HPDE6-E6E7 (cell line): ENCODE measurements at regions not wholly inside any gene's neighbourhood (a gene's known extent, or its start where the extent isn't known, plus 50 kb on each side); places are given as distances from the start of the nearest gene placed in this dataset.

Experiments used
- DNase-seq: peaks from one replicate; pipeline ENCODE4 v3.0.0; 2011; ENCODE audit warnings: missing footprints; ENCODE audit errors: extremely low spot score

DNA sequence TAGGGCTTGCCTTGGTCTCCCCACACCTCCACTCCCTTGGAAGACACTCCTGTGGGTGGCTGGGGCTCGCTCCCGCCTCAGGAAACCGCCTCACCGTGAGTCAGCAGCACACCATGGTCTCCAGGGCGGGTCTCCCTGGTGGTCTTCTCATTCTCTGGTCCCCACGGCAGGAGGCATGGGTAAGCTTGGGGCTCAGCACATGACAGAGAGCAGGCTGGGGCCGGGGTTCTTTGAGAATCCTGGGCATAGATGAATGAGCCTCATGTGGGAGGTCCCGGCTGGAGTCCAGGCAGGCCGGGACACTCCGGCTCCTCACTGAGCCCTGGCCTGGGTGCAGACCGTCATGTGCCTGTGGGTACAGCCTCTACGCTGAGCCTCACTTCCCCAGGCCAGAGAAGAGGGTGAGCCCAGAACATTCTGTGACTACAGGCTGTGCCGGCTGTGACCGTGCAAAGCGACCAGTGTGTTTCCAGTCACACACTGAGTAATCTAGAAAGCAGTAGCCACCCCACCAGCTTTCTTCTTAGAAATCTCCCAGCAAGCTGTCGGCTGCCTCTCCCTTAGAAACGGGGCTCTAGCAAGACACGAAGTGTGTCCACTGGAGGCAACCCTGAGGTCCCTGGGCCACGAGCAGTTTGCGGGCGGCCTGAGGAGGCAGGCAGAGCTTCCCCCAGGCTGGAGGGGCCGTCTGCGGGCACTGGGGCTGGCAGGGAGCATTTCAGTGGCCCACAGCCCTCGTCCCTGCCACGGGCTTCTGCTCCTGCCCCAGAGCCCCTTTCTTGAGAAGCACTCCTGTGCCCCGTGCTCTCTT is 93.1 kb downstream of the RHOB start:
- DNase-seq: no peak

DNA sequence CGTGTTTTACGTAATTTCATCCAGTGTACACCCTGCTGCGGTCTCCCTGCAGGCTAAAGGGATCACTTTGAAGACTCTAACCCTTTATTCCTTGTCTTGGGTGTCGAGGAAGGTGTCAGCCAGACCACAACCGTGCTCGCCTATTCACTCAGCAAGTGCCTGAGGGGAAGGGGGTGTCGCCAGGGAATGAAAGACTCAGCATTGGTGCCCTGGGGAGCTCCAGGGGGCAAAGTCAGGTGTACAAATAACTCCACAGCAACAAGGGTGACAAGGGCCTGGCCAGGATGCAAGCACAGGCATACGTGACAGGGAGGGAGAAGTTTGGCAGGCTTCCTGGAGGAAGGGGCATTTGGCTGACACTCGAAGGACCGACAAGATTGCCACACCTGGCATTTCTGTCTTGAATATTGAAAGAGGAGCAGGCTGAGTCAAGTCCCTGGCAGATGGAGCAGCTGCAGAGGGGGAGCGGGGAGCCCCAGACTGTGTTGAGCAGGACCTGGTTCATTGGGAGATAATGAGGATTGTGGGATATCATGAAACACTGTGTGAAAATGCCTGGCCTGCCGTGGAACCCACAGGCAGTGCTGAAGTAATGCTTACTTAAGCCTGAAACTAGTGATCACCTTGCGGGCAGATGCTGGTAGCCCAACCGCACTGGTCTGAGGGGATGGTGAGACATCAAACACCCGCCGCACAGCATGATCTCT is 93.9 kb downstream of the RHOB start:
- DNase-seq: no peak

DNA sequence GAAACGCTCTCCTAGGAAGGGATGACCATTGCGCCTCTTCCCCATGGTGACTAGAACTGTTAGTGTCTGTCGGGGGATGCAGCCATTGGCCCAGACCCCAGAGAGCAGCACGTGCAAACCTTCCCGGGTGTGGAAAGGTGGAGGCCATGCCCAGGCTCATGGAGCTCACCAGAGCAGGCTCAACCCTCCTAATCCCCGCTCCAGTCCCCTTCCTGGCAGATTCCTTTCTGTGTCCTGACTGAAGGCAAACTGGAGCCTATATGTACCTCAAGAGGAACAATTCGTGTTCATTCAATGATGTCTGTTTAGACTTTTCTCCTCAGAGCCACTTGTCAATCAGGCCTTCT is 94.4 kb downstream of the RHOB start:
- no peak for DNase-seq

DNA sequence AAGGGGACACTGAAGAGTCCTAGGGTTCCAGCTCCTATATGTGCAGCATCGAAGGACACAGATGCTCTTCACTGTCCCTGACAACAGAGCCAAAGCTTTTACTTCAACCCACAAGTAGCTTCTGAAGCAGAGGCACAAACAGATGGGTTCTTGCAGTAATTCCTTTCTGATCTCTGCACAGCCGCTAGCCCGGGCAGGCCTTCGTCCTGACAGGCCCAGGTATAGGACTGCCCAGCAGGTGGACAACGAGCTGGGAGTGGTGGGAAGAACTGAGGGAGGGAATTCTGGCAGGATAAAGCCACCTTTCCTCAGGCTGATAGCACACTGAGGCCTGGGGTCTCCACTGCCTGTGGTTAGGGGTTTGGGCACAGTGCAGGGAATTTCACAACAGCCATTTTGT is 94.8 kb downstream of the RHOB start:
- no peak for DNase-seq

DNA sequence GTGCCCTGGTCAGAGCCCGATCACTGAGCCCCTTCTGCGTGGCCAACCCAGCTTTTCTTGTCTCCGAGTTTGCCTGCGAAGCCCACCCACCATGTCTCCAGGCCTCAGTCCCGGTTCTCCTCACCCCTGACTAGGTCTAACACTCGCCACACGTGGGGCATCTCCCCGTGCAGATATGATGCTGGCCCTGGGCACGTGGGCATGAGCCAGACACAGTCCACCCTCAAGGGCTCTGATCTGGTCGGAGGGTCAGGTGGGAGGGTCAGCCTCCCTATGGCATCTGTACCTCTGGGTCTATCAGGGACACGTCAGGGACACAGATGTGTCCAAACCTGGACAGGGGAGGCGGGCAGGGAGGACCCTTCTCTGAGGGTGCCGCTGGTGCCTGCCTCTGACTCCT is 95.4 kb downstream of the RHOB start:
- no peak for DNase-seq

DNA sequence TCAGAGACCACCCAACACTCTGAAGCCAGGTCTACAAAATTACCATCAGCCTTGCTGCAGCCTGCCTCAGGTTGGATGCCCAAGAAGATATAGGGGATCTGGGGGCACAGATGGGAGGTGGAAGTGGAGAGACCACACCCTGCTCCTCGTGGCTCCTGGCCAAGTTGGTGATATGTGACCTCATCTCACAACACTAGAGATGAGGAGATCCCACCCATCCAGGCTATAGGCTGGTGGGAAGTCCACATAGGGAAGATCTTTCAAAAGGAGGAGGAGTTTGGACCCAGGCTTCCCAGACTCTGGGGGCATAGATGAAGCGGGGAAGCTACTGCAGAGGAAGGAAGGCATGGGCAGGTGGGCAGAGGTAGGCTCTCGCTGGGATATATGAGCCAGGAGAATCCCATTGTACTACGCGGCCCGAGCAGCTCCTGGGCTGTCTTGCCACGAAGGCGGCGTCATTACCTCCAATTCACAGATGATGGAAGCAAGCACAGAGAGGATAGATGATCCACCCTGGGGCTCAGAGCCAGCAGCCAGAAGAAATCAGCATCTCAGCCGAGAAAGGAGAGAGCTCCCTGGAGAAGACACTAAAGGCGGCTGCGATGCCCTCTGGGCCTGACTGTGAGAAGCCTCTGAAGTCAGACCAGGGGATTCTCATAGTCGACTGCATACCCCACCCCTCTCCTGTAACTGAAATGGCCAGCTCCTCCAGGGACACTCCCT is 96.0 kb downstream of the RHOB start:
- DNase-seq: no peak

DNA sequence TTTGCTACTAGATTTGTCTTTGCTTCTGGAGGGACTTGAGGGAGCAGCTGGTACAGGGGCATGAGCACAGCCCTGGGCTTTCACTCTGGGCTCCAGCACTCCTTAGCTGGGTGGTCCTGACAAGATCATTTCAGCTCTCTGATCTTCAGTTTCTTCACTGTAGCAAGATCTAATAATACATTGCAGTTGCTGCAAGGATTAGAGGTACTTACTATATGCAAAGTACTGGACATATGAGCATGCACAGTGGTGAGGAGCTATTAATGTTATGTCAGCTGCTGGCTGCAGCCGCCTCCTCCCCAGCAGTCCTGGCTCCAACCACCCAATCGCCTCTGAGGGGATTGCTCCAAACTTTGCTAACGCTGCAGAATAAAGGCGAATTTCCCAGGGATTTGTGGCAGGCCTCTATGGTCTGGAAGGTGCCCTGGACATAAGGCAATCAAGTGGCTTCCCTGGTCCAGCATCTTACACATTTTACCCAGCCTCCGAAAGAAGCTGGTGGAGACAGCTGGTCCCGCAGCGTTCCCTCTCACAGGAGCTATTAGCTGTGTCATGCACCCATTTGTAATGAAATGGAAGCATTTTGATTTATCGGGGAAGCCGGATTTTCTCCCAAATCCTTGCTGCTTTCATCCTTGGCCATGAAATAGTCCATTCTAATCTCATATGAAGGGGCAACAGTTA is 96.7 kb downstream of the RHOB start:
- DNase-seq: no peak

DNA sequence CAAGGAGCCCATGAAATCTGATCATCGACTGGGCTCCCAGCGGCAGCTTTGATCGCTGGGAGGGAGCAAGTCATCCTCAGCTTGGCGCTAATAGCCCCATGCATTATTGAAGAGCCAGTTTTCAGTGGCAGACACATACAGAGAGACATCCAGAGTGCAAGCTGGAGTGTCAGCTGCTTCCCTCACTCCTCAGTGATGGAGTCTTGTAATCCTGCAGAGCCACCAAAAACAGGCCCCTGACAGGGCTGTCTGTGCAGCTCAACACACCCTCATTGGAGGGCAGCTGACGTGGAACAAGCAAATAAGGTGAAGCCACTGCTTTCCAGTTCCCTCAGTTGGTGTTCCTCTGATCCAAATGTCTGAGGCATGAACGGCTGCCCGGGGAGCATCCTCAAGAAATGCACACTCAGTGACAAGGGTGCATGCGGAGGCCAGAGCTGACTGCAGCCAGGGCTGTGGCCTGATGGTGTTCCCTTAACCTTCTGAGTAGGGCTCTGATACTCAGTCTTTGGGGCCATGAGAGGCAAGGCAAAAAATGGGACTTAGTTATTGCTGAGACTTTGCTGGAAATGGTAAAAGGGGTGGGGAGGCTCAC is 97.4 kb downstream of the RHOB start:
- no peak for DNase-seq

DNA sequence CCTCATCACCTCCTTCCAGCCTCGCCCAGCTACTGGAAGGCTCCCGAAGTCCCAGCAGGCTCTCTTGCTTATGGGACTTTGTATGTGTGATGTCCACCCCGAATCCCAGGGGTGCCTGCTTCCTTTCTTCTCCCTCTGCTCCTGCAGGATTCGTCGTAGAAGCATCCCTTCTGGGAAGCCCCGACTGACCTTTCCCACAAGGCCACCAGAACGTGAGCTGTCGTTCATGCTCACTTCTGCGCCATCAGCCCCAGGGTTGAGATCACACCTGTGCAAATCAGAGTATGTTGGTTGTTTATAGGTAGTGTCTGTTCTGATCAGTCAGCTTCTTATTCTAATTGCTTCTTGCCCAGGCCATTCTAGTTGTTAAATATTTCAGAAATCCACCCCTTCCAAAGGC is 101.8 kb downstream of the HS1BP3 start:
- no peak for DNase-seq

DNA sequence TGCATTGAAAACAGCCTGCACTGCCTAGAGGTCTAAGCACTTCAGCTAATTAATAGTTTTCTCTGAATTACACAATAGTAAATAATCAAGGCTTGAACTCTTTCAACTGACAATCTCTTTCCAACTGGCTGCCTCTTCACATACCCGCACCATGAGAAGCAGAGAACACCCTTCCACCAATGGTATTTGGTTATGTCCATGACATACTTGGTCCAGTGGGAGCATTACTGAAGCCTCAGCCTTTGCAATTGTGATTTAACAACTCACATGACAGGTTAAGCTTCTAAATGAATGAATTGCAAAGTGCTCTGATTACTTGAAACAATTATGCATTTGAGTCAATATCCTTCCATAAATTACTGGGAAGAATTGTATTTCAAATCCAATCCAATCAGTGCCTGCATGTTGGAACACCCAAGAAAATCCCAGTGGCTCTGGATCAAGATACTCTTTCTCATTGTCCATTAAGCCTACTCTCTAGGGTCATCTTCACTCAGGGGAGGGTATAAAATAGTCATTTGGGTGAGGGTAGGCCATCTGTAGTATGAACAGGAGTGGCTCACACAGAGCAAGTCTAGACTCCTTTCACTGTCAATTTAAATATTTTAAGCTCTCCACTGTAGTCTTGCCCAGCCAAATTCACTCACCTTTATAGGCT is 101.1 kb downstream of the HS1BP3 start:
- DNase-seq: no peak

DNA sequence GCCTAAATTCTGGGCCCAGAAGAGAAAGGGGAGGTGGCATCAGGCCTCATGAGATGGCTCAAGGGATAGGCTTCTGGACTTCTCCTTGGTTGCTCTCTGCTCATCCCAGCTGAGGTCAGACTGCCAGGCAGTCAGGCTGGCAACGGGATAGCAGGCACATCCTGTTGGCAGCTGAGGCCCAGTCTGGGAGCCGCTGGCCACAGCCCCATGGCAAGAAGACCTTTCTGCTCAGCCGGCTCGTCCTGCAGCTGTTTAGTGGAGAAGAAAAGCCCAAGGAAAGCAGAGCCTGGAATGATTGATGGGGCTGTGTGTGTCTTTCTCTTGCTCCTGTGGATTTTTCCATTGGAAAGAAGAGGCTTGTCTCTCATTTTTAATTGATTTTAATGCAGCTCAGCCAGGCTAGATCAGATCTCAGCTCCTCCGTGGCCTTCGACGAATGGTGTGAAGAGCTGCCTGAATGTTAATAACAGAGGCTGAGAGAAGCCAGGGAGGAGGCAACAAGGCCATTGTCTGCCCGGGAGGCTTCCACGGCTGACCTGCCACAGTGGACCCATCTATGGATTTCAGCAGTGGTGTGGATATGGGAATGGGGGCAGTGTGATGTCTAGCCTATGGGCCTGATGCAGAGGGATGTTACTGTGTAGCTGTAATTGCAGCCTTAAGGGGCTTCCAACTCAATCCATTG is 99.5 kb downstream of the HS1BP3 start:
- DNase-seq: no peak

DNA sequence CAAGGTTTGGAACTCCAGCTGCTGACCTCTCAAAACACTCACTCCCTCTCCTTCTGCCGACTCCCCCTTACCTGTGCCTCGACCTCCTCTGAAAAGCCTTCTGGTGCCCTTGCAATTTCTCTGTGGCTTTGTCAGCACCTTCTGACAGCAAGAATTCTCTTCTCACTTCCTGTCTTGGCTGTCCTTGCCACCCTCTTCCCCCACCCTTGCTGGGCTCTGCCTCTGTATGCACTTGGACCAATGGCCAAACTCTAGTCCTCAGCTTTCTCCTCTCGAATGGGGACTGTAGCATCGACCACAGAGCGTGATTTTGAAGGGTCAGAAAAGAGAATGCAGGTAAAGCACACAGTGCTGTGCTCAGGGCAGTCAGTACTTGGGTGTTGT is 99.0 kb downstream of the HS1BP3 start:
- DNase-seq: no peak

DNA sequence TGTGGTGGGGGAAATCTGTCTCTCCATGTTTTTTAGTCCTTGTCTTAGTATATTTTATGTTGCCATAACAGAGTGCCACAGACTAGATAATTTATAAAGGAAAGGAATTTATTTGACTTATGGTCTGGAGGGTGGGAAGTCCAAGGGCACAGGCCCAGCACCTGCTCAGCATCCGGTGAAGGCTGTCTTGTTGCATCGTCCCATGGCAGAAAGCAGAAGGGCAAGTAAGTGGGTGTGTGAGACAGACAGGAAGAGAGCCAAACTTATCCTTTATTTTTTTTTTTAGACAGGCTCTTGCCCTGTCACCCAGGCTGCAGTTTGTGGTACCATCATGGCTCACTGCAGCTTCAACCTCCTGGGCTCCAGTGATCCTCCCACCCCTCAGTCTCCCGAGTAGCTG is 98.1 kb downstream of the HS1BP3 start:
- DNase-seq: no peak

DNA sequence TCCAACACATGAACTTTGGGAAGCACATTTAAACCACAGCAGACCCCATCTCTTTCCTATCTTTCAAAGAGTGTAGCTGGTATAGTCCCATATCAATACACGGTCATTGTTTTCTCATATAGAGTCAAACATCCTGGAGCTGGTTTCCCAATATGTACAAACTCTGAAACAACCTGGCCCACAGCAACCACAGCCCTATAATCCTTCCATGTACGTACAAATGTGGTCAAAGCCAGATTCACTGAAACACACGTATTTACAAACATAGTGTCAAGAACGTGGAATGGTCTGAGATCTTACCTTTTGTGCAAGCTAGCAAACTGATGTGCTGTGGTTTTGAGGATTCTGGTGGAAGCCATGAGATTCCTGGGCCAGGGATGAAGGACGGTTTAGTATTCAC is 97.3 kb downstream of the HS1BP3 start:
- no peak for DNase-seq

DNA sequence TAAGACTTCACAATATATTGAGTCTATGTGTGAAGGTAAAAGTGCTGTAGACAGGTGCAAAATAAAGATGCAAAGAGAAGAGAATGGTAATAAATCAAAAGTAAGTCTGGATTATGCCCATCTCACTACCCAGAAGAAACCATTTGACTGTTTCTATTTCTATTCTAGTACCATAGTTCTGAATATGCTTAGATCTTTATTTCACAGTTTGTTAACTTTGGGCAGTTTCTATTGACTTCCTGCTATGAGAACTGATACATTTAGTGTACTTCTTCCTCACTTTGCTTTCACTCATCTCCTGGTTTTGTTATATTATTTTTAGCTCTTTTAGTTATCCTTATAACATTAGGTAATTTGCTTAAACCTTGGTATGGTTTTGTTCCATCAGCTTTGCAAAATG is 94.9 kb downstream of the HS1BP3 start:
- no peak for DNase-seq

DNA sequence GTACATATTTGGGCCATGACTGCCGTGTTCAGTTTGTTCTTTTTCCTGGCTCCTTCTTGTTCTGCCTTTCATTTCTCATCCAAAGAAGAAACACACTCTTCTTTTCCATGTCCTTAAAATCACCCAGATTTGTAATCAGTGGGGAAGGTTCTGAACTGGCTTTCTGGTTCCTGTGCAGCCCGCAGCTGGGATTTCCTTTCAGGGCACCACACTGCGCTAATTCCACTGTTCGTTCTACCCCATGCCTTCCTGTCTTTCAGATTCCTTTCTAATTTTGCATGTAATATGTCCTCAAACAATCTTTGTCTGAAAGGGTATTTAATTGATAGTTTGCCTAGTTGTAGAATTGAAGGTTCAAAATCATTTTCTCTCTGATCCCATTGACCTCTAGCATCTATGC is 94.1 kb downstream of the HS1BP3 start:
- DNase-seq: no peak

DNA sequence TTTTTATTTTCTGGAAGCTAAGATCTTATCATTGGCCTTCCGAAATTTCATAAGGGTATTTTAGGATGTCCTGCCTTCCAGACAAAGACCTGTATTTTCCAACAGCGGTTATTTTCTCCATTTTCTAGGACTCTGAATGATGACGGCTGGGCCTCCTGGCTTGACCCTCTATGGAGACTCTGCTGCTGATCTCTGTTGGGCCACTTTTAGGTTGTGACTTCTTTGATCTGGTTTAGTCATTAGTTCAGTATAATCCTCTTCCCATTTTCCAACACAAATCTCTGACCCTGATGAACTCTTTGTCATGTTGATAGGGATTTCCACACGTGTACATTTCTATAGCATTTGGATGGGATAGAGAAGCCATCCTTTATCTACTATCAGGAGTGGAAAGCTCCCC is 93.7 kb downstream of the HS1BP3 start:
- no peak for DNase-seq

DNA sequence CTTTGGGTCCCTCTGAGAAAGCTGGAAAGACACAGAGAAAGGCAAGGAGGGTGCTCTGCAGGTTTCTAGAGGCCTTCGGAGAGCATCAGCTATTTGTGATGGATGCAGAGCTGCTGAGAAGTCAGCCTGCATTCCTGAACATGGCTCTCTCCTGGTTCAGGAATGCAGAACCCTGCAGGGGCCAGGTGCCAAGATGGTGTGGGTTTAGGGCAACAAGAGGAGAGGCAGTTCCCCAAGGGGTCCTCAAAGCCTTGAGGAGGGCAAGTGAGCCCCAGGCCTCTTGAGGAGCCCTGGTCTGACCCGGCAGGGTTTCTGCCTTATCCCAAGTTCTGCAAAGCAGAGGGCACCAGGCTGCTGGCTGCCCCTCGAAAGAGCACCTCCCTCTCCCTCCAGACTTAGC is 93.3 kb downstream of the HS1BP3 start:
- no peak for DNase-seq

DNA sequence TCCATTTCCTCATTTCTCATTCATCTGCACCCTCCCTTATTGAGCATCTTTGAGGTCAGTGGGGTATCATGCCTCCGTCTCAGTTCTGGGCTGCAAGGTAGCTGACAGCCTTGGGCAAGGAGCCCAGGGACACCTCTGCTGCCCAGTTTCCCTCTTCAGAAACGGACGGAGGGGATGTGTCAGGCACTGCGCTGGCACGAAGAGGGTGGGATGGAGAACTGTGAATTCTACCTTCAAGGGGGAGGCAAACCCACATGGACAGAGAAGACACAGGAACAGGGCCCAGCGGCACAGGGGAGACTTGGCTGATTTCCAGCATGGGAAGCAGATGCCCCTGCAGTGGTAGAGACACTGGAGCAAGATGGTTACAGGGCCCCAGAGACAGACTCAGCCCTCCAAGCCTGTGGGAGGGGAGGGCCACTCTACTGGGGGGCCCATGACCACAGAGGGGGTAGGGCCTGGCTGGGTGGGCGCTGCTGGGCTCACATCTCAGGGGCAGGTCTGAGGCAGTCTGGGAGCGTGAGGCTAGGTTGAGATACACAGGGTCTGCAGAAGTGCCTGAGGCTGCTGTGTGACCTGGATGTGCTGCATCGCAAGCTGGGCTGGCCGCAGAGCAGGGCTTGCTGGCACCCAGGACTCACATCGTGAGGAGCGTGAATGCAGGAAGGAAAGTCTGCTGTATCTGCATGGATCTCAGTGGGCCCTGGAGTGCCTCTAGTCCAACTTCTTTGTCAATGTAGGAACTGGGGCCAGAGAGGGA is 92.3 kb downstream of the HS1BP3 start:
- no peak for DNase-seq

DNA sequence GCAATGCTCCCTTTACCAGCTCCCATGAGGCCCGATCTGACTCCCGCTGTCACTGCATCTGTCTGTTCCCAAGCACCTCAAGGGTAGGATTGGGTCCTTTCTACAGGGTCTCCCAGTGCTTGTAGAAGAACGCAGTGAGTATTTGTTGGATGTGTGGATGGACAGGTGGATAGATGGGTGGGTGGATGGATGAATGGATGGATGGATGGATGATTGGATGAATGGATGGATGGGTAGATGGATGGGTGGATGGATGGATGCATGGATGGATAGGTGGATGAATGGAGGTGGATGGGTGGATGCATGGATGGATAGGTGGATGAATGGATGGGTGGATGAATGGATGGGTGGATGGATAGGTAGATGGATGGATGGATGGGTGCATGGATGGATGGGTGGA is 91.6 kb downstream of the HS1BP3 start:
- no peak for DNase-seq
